H9 (cell line): ENCODE measurements at regions not wholly inside any gene's neighbourhood (a gene's known extent, or its start where the extent isn't known, plus 50 kb on each side); places are given as distances from the start of the nearest gene placed in this dataset.

ENCODE experiments used
- DNase-seq: peaks from one replicate; pipeline ENCODE4 v3.0.0-alpha.2; 2017
- H2AFZ ChIP-seq: one replicate; pipeline ENCODE4 v1.6.1; 2013; ENCODE audit warnings: mild to moderate bottlenecking, low read length, control low read depth, moderate library complexity
- H2AK5ac ChIP-seq: 2 replicates; pipeline ENCODE4 v1.6.1; 2013; ENCODE audit warnings: low read length, control low read depth, mixed read lengths; ENCODE audit not compliant: insufficient read length
- H2BK120ac ChIP-seq: one replicate; pipeline ENCODE4 v1.6.1; 2013; ENCODE audit warnings: low read depth, mild to moderate bottlenecking, low read length, control low read depth, inconsistent platforms; ENCODE audit not compliant: poor library complexity, severe bottlenecking
- H2BK12ac ChIP-seq: 2 replicates; pipeline ENCODE4 v1.6.1; 2013; ENCODE audit warnings: low read length, control low read depth, mixed read lengths, low read depth; ENCODE audit not compliant: insufficient read length
- H2BK15ac ChIP-seq: 2 replicates; pipeline ENCODE4 v1.6.1; 2013; ENCODE audit warnings: low read depth, low read length, control low read depth
- H2BK20ac ChIP-seq: one replicate; pipeline ENCODE4 v1.6.1; 2013; ENCODE audit warnings: low read depth, mild to moderate bottlenecking, low read length, control low read depth, inconsistent platforms; ENCODE audit not compliant: poor library complexity, severe bottlenecking
- H2BK5ac ChIP-seq: 2 replicates; pipeline ENCODE4 v1.6.1; 2013; ENCODE audit warnings: low read length, control low read depth, mixed read lengths; ENCODE audit not compliant: insufficient read length
- H3K14ac ChIP-seq: 2 replicates; pipeline ENCODE4 v1.6.1; 2013; ENCODE audit warnings: low read length, control low read depth; ENCODE audit not compliant: insufficient read depth
- H3K18ac ChIP-seq: 2 replicates; pipeline ENCODE4 v1.6.1; 2013; ENCODE audit warnings: low read depth, mild to moderate bottlenecking, mixed read lengths, low read length, control low read depth; ENCODE audit not compliant: insufficient read length
- H3K23ac ChIP-seq: 2 replicates; pipeline ENCODE4 v1.6.1; 2013; ENCODE audit warnings: low read length, control low read depth, mixed read lengths, low read depth; ENCODE audit not compliant: insufficient read length
- H3K23me2 ChIP-seq: 2 replicates; pipeline ENCODE4 v1.6.1; 2013; ENCODE audit warnings: low read depth, mild to moderate bottlenecking, mixed read lengths, low read length, control low read depth; ENCODE audit not compliant: insufficient read length, poor library complexity, severe bottlenecking
- H3K27ac ChIP-seq: 2 replicates; pipeline ENCODE4 v1.5.1; 2013; ENCODE audit warnings: low read length, control low read depth, mixed read lengths, low read depth; ENCODE audit not compliant: insufficient read length
- H3K27me3 ChIP-seq: 2 replicates; pipeline ENCODE4 v1.6.1; 2013; ENCODE audit warnings: low read length, control low read depth, inconsistent platforms; ENCODE audit not compliant: insufficient read depth
- H3K4ac ChIP-seq: 2 replicates; pipeline ENCODE4 v1.6.1; 2013; ENCODE audit warnings: low read depth, mild to moderate bottlenecking, control low read depth, inconsistent platforms, low read length, moderate library complexity
- H3K4me1 ChIP-seq: 2 replicates; pipeline ENCODE4 v1.6.1; 2013; ENCODE audit warnings: low read length, control low read depth, inconsistent platforms; ENCODE audit not compliant: insufficient read depth
- H3K4me2 ChIP-seq: 2 replicates; pipeline ENCODE4 v1.6.1; 2013; ENCODE audit warnings: low read length, control low read depth, mixed read lengths; ENCODE audit not compliant: insufficient read length, insufficient read depth
- H3K56ac ChIP-seq: 2 replicates; pipeline ENCODE4 v1.6.1; 2013; ENCODE audit warnings: low read depth, mild to moderate bottlenecking, mixed read lengths, low read length, control low read depth; ENCODE audit not compliant: insufficient read length
- H3K79me1 ChIP-seq: 2 replicates; pipeline ENCODE4 v1.6.1; 2013; ENCODE audit warnings: low read depth, mild to moderate bottlenecking, moderate library complexity, low read length, control low read depth, inconsistent platforms; ENCODE audit not compliant: insufficient read depth, poor library complexity, severe bottlenecking
- H3K79me2 ChIP-seq: 2 replicates; pipeline ENCODE4 v1.6.1; 2013; ENCODE audit warnings: low read length, control low read depth, inconsistent platforms; ENCODE audit not compliant: insufficient read depth
- H3K9ac ChIP-seq: 2 replicates; pipeline ENCODE4 v1.6.1; 2013; ENCODE audit warnings: low read length, control low read depth, mixed read lengths; ENCODE audit not compliant: insufficient read length; ENCODE audit errors: extremely low read depth
- H3K9me3 ChIP-seq: one replicate; pipeline ENCODE4 v1.6.1; 2013; ENCODE audit warnings: low read depth, low read length, inconsistent platforms; ENCODE audit not compliant: control insufficient read depth
- H3T11ph ChIP-seq: one replicate; pipeline ENCODE4 v1.6.1; 2013; ENCODE audit warnings: mild to moderate bottlenecking, low read length, control low read depth, inconsistent platforms
- H4K20me1 ChIP-seq: one replicate; pipeline ENCODE4 v1.6.1; 2013; ENCODE audit not compliant: control insufficient read depth, insufficient read length, insufficient read depth
- H4K5ac ChIP-seq: 2 replicates; pipeline ENCODE4 v1.6.1; 2013; ENCODE audit warnings: low read depth, mild to moderate bottlenecking, mixed read lengths, low read length, control low read depth; ENCODE audit not compliant: insufficient read length
- H4K8ac ChIP-seq: replicated peaks from 2 replicates; pipeline ENCODE4 v1.6.1; 2013; ENCODE audit warnings: low read length, control low read depth, mixed read lengths, low read depth; ENCODE audit not compliant: insufficient read length
- H4K91ac ChIP-seq: 2 replicates; pipeline ENCODE4 v1.6.1; 2013; ENCODE audit warnings: low read depth, mild to moderate bottlenecking, moderate library complexity, mixed read lengths, low read length, control low read depth; ENCODE audit not compliant: insufficient read length
- H3K27ac Mint-ChIP-seq, 3 experiments: 2 replicates in 2 of 3; 3 replicates in 1 of 3; pipeline ENCODE4 v1.8.0; 2020 to 2021; ENCODE audit warnings: mixed read lengths in 3 of 3, mild to moderate bottlenecking in 1 of 3, moderate library complexity in 1 of 3
- H3K27me3 Mint-ChIP-seq: 2 replicates; pipeline ENCODE4 v1.8.0; 2021; ENCODE audit warnings: low read depth, mild to moderate bottlenecking, moderate library complexity, mixed read lengths
- H3K36me3 Mint-ChIP-seq, 3 experiments: 2 replicates in 2 of 3; 3 replicates in 1 of 3; pipeline ENCODE4 v1.8.0; 2020 to 2021; ENCODE audit warnings: low read depth in 3 of 3, mixed read lengths in 3 of 3; ENCODE audit not compliant: insufficient read depth in 1 of 3
- H3K4me1 Mint-ChIP-seq, 2 experiments: 2 replicates each; pipeline ENCODE4 v1.8.0; 2020; ENCODE audit warnings: mixed read lengths in 2 of 2
- H3K4me3 Mint-ChIP-seq, 2 experiments: 2 replicates in 1 of 2; 3 replicates in 1 of 2; pipeline ENCODE4 v1.8.0; 2020 to 2021; ENCODE audit warnings: mild to moderate bottlenecking in 2 of 2, mixed read lengths in 2 of 2, moderate library complexity in 1 of 2
- H3K9me3 Mint-ChIP-seq, 2 experiments: 2 replicates in 1 of 2; 3 replicates in 1 of 2; pipeline ENCODE4 v1.8.0; 2020; ENCODE audit warnings: mild to moderate bottlenecking in 2 of 2, mixed read lengths in 2 of 2, moderate library complexity in 1 of 2
- TF ChIP-seq, protein P1 (sequence below): fragments of 200-600 bp; sonication (generic); conservative IDR thresholded peaks from 3 replicates; pipeline ENCODE4 v1.8.0; 2021; ENCODE audit warnings: antibody characterized with exemption, mild to moderate bottlenecking

DNA sequence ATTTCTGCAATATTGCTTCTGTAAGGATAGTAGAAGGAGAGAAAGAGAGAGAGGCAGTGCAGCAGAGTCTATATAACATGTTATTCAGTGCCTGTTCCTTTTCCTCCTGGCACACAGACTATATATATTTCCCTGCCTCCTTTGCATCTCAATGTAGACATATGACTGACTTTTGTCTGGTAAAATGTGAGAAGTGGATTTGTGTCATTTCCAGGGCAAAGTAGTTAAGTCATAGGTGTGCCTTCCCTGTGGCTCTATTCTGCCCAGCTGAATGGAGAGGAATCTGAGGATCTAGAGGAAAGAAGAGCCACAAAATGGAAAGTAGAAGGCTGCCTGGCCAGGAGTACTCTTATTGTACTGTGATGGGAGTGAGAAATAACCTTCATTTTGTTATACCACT is 54.6 kb upstream of the CADPS start:
- no peaks in the 10 kb centered on the region for H3K9me3 Mint-ChIP-seq

More for the DNA sequence above, 54.6 kb upstream of the CADPS start:
- H2BK120ac ChIP-seq: no peak overlapping the region
- H3K4me1 Mint-ChIP-seq: peaks cover 12 to 15% of the 10 kb centered on the region in 2 experiments
- H2BK20ac ChIP-seq: no peak overlapping the region
- no peak overlapping the region for H2BK5ac ChIP-seq
- H3K79me2 ChIP-seq: no peaks in the 10 kb centered on the region
- no peak overlapping the region for H4K91ac ChIP-seq
- H3K4me3 Mint-ChIP-seq: no peak overlapping the region
- H3T11ph ChIP-seq: no peak overlapping the region
- no peaks in the 10 kb centered on the region for H3K23me2 ChIP-seq
- no peak overlapping the region for H3K56ac ChIP-seq
- no peaks in the 10 kb centered on the region for H3K9me3 ChIP-seq
- H2AK5ac ChIP-seq: no peak overlapping the region
- H2AFZ ChIP-seq: no peak overlapping the region
- no peak overlapping the region for H3K27ac Mint-ChIP-seq
- no peaks in the 10 kb centered on the region for H3K36me3 Mint-ChIP-seq
- H3K9ac ChIP-seq: no peak overlapping the region
- H3K4ac ChIP-seq: no peak overlapping the region
- no peaks in the 10 kb centered on the region for H3K27me3 Mint-ChIP-seq
- H3K27me3 ChIP-seq: no peaks in the 10 kb centered on the region
- no peak overlapping the region for H3K4me2 ChIP-seq
- TF ChIP-seq, protein P1, sequence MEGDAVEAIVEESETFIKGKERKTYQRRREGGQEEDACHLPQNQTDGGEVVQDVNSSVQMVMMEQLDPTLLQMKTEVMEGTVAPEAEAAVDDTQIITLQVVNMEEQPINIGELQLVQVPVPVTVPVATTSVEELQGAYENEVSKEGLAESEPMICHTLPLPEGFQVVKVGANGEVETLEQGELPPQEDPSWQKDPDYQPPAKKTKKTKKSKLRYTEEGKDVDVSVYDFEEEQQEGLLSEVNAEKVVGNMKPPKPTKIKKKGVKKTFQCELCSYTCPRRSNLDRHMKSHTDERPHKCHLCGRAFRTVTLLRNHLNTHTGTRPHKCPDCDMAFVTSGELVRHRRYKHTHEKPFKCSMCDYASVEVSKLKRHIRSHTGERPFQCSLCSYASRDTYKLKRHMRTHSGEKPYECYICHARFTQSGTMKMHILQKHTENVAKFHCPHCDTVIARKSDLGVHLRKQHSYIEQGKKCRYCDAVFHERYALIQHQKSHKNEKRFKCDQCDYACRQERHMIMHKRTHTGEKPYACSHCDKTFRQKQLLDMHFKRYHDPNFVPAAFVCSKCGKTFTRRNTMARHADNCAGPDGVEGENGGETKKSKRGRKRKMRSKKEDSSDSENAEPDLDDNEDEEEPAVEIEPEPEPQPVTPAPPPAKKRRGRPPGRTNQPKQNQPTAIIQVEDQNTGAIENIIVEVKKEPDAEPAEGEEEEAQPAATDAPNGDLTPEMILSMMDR: no peak
- no peak for DNase-seq
- H3K23ac ChIP-seq: no peak overlapping the region
- H3K4me1 ChIP-seq: no peaks in the 10 kb centered on the region
- no peak overlapping the region for H3K14ac ChIP-seq
- H3K79me1 ChIP-seq: no peaks in the 10 kb centered on the region
- H2BK15ac ChIP-seq: no peak overlapping the region
- no peak overlapping the region for H3K27ac ChIP-seq
- no peak overlapping the region for H2BK12ac ChIP-seq
- no peak overlapping the region for H4K5ac ChIP-seq
- H4K20me1 ChIP-seq: no peaks in the 10 kb centered on the region
- H3K18ac ChIP-seq: no peak overlapping the region
- H4K8ac ChIP-seq: no peak overlapping the region
